ENCODE measurements at regions not wholly inside any gene's neighbourhood (a gene's known extent, or its start where the extent isn't known, plus 50 kb on each side); places are given as distances from the start of the nearest gene placed in this dataset.

GRCh38 chr17:63132459-63132911 lies 166.4 kb downstream of the TANC2 start:
- DNase-seq (ENCODE audit: low spot score): no peak

GRCh38 chr17:63133491-63133890 lies 167.5 kb downstream of the TANC2 start:
- DNase-seq (ENCODE audit: low spot score): no peak

GRCh38 chr17:63134867-63135266 lies 168.8 kb downstream of the TANC2 start:
- DNase-seq (ENCODE audit: low spot score): no peak

GRCh38 chr17:63136369-63137012 lies 170.5 kb downstream of the TANC2 start:
- no peak for DNase-seq (ENCODE audit: low spot score)

GRCh38 chr17:63137163-63137562 lies 171.1 kb downstream of the TANC2 start:
- DNase-seq (ENCODE audit: low spot score): no peak

- no peak for DNase-seq (ENCODE audit: low spot score)
Measured at GRCh38 chr17:63138713-63139112, 172.7 kb downstream of the TANC2 start.

GRCh38 chr17:63139356-63139755 lies 173.3 kb downstream of the TANC2 start:
- DNase-seq (ENCODE audit: low spot score): no peak

GRCh38 chr17:63140255-63140654 lies 174.2 kb downstream of the TANC2 start:
- no peak for DNase-seq (ENCODE audit: low spot score)

GRCh38 chr17:63142836-63143235 lies 176.8 kb downstream of the TANC2 start:
- DNase-seq (ENCODE audit: low spot score): no peak

- DNase-seq (ENCODE audit: low spot score): no peak
Measured at GRCh38 chr17:63150490-63150889, 184.5 kb downstream of the TANC2 start.

GRCh38 chr17:63150994-63151464 lies 185.0 kb downstream of the TANC2 start:
- no peak for DNase-seq (ENCODE audit: low spot score)

- DNase-seq (ENCODE audit: low spot score): no peak
Measured at GRCh38 chr17:63151941-63152523, 186.0 kb downstream of the TANC2 start.

- DNase-seq (ENCODE audit: low spot score): no peak
Measured at GRCh38 chr17:63153488-63153887, 187.5 kb downstream of the TANC2 start.

GRCh38 chr17:63154586-63155244 lies 188.7 kb downstream of the TANC2 start:
- DNase-seq (ENCODE audit: low spot score): no peak

GRCh38 chr17:63156986-63157385 lies 191.0 kb downstream of the TANC2 start:
- no peak for DNase-seq (ENCODE audit: low spot score)

- no peak for DNase-seq (ENCODE audit: low spot score)
Measured at GRCh38 chr17:63162406-63163157, 196.5 kb downstream of the TANC2 start.

- no peak for DNase-seq (ENCODE audit: low spot score)
Measured at GRCh38 chr17:63163158-63163520, 197.1 kb downstream of the TANC2 start.

- DNase-seq (ENCODE audit: low spot score): no peak
Measured at GRCh38 chr17:63165400-63165799, 199.4 kb downstream of the TANC2 start.

- no peak for DNase-seq (ENCODE audit: low spot score)
Measured at GRCh38 chr17:63170795-63171194, 204.8 kb downstream of the TANC2 start.

GRCh38 chr17:63171428-63172393 lies 205.7 kb downstream of the TANC2 start:
- no peak for DNase-seq (ENCODE audit: low spot score)

GRCh38 chr17:63173450-63173849 lies 207.4 kb downstream of the TANC2 start:
- no peak for DNase-seq (ENCODE audit: low spot score)
